ENCODE measurements at regions not wholly inside any gene's neighbourhood (a gene's known extent, or its start where the extent isn't known, plus 50 kb on each side); places are given as distances from the start of the nearest gene placed in this dataset.

- no peak for TF ChIP-seq EZH2phosphoT487 (conservative IDR thresholded peaks at IDR 0.05; ENCODE audit: low read length)
- TF ChIP-seq CTCF (IDR thresholded peaks at IDR 0.05; ENCODE audit: insufficient read depth, low read length, poor library complexity, severe bottlenecking): no peak
- no peaks in the 10 kb centered on the region for H3K79me2 ChIP-seq (ENCODE audit: insufficient read depth, low read length)
- no peak overlapping the region for H2AFZ ChIP-seq (ENCODE audit: low read depth, low read length, severe bottlenecking)
- H3K36me3 ChIP-seq (ENCODE audit: low read length): no peaks in the 10 kb centered on the region
- H3K27me3 ChIP-seq (ENCODE audit: low read length): no peaks in the 10 kb centered on the region
- no peaks in the 10 kb centered on the region for H3F3A ChIP-seq (ENCODE audit: insufficient read depth)
- no peaks in the 10 kb centered on the region for H4K20me1 ChIP-seq (ENCODE audit: low read depth, low read length)
- H3K9ac ChIP-seq (ENCODE audit: low read length): no peak overlapping the region
- H3K9me2 ChIP-seq (replicated peaks; ENCODE audit: insufficient read depth, low read length): no peaks in the 10 kb centered on the region
- no peak overlapping the region for H3K27ac ChIP-seq (ENCODE audit: low read depth, low read length)
- no peaks in the 10 kb centered on the region for H3K9me3 ChIP-seq (ENCODE audit: insufficient read depth, low read length)
- no peak overlapping the region for H3K4me2 ChIP-seq (ENCODE audit: low read depth, low read length, poor library complexity, severe bottlenecking)
- H3K4me3 ChIP-seq (ENCODE audit: insufficient read depth, low read length, poor library complexity, severe bottlenecking): no peak overlapping the region
Measured at GRCh38 chr10:64023926-64024470, 502.8 kb downstream of the REEP3 start.

- Histone ChIP-seq H3K27ac (ENCODE audit: low read depth, low read length) (no peak overlapping the region), H4K20me1 (ENCODE audit: low read depth, low read length) (no peaks in the 10 kb centered on the region), H3K36me3 (ENCODE audit: low read length) (no peaks in the 10 kb centered on the region), H3F3A (ENCODE audit: insufficient read depth) (no peaks in the 10 kb centered on the region), H2AFZ (ENCODE audit: low read depth, low read length, severe bottlenecking) (no peak overlapping the region), H3K9me2 (replicated peaks; ENCODE audit: insufficient read depth, low read length) (no peaks in the 10 kb centered on the region), H3K4me3 (ENCODE audit: insufficient read depth, low read length, poor library complexity, severe bottlenecking) (no peak overlapping the region), H3K79me2 (ENCODE audit: insufficient read depth, low read length) (no peaks in the 10 kb centered on the region), H3K4me2 (ENCODE audit: low read depth, low read length, poor library complexity, severe bottlenecking) (no peak overlapping the region), H3K27me3 (ENCODE audit: low read length) (peaks cover 7% of the 10 kb centered on the region; the same call in 1 of the 2 replicates), H3K9ac (ENCODE audit: low read length) (no peak overlapping the region), H3K9me3 (ENCODE audit: insufficient read depth, low read length) (no peaks in the 10 kb centered on the region)
- TF ChIP-seq EZH2phosphoT487 (conservative IDR thresholded peaks at IDR 0.05; ENCODE audit: low read length) (no peak), CTCF (IDR thresholded peaks at IDR 0.05; ENCODE audit: insufficient read depth, low read length, poor library complexity, severe bottlenecking) (no peak)
Measured at GRCh38 chr10:64033711-64034110, 512.5 kb downstream of the REEP3 start.

- H3K36me3 ChIP-seq (ENCODE audit: low read length): no peaks in the 10 kb centered on the region
- H3K79me2 ChIP-seq (ENCODE audit: insufficient read depth, low read length): no peaks in the 10 kb centered on the region
- no peak overlapping the region for H3K27ac ChIP-seq (ENCODE audit: low read depth, low read length)
- H3K4me2 ChIP-seq (ENCODE audit: low read depth, low read length, poor library complexity, severe bottlenecking): no peak overlapping the region
- no peaks in the 10 kb centered on the region for H4K20me1 ChIP-seq (ENCODE audit: low read depth, low read length)
- no peaks in the 10 kb centered on the region for H3K9me2 ChIP-seq (replicated peaks; ENCODE audit: insufficient read depth, low read length)
- H3F3A ChIP-seq (ENCODE audit: insufficient read depth): no peaks in the 10 kb centered on the region
- H3K9me3 ChIP-seq (ENCODE audit: insufficient read depth, low read length): no peaks in the 10 kb centered on the region
- H3K9ac ChIP-seq (ENCODE audit: low read length): no peak overlapping the region
- TF ChIP-seq CTCF (IDR thresholded peaks at IDR 0.05; ENCODE audit: insufficient read depth, low read length, poor library complexity, severe bottlenecking) (no peak), EZH2phosphoT487 (conservative IDR thresholded peaks at IDR 0.05; ENCODE audit: low read length) (no peak)
- peaks cover 7% of the 10 kb centered on the region; the same call in 1 of the 2 replicates for H3K27me3 ChIP-seq (ENCODE audit: low read length)
- H3K4me3 ChIP-seq (ENCODE audit: insufficient read depth, low read length, poor library complexity, severe bottlenecking): no peak overlapping the region
- no peak overlapping the region for H2AFZ ChIP-seq (ENCODE audit: low read depth, low read length, severe bottlenecking)
Measured at GRCh38 chr10:64036321-64036930, 515.2 kb downstream of the REEP3 start.
